OCI-LY1 (cell line): ENCODE measurements at regions not wholly inside any gene's neighbourhood (a gene's known extent, or its start where the extent isn't known, plus 50 kb on each side); places are given as distances from the start of the nearest gene placed in this dataset.

Experiments used
- H2AFZ ChIP-seq: fragments of 200-600 bp; sonication (generic), shearing (Covaris generic); 2 replicates; pipeline ENCODE4 v1.6.0; 2014; ENCODE audit warnings: antibody characterized with exemption, mild to moderate bottlenecking, low read length
- H3F3A ChIP-seq: fragments of 200-600 bp; sonication (generic), shearing (Covaris generic); 2 replicates; pipeline ENCODE4 v1.6.0; 2014; ENCODE audit warnings: mild to moderate bottlenecking, antibody characterized with exemption, low read length, moderate library complexity; ENCODE audit not compliant: insufficient read depth
- H3K27ac ChIP-seq: fragments of 200-600 bp; sonication (generic); 2 replicates; pipeline ENCODE4 v1.5.1; 2014; ENCODE audit warnings: low read length, mixed run types, mild to moderate bottlenecking, low read depth; ENCODE audit not compliant: poor library complexity, severe bottlenecking
- H3K27me3 ChIP-seq: fragments of 200-600 bp; sonication (generic); 2 replicates; pipeline ENCODE4 v1.6.0; 2014; ENCODE audit warnings: antibody characterized with exemption, mild to moderate bottlenecking, low read length, moderate library complexity; ENCODE audit not compliant: insufficient read depth
- H3K36me3 ChIP-seq: fragments of 200-600 bp; sonication (generic); 2 replicates; pipeline ENCODE4 v1.6.1; 2014; ENCODE audit warnings: mild to moderate bottlenecking, antibody characterized with exemption, low read length, moderate library complexity, mixed read lengths; ENCODE audit not compliant: insufficient read depth
- H3K4me1 ChIP-seq: fragments of 200-600 bp; sonication (generic); 2 replicates; pipeline ENCODE4 v1.5.1; 2014; ENCODE audit warnings: mild to moderate bottlenecking, low read length, moderate library complexity; ENCODE audit not compliant: insufficient read depth, severe bottlenecking
- H3K4me2 ChIP-seq: fragments of 200-600 bp; sonication (generic), shearing (Covaris generic); 2 replicates; pipeline ENCODE4 v1.6.1; 2014; ENCODE audit warnings: low read length
- H3K4me3 ChIP-seq: fragments of 200-600 bp; sonication (generic); 2 replicates; pipeline ENCODE4 v1.5.1; 2014; ENCODE audit warnings: low read length, low read depth, mild to moderate bottlenecking, mixed read lengths; ENCODE audit not compliant: poor library complexity, severe bottlenecking
- H3K79me2 ChIP-seq: fragments of 200-600 bp; shearing (Covaris generic); 2 replicates; pipeline ENCODE4 v1.6.1; 2016; ENCODE audit warnings: mixed run types, low read length, mixed read lengths; ENCODE audit not compliant: insufficient read depth
- H3K9ac ChIP-seq: fragments of 200-600 bp; sonication (generic), shearing (Covaris generic); 2 replicates; pipeline ENCODE4 v1.6.1; 2014; ENCODE audit warnings: mild to moderate bottlenecking, low read length, mixed read lengths
- H3K9me2 ChIP-seq: fragments of 200-600 bp; sonication (generic), shearing (Covaris generic); 2 replicates; pipeline ENCODE4 v1.6.1; 2014; ENCODE audit warnings: low read depth, mild to moderate bottlenecking, low read length, mixed read lengths
- H3K9me3 ChIP-seq: fragments of 200-600 bp; shearing (Covaris generic); 2 replicates; pipeline ENCODE4 v1.6.1; 2014; ENCODE audit warnings: low read length, mixed read lengths
- H4K20me1 ChIP-seq: fragments of 200-600 bp; sonication (generic), shearing (Covaris generic); 2 replicates; pipeline ENCODE4 v1.6.0; 2016; ENCODE audit warnings: mild to moderate bottlenecking, low read length; ENCODE audit not compliant: insufficient read depth
- EZH2 ChIP-seq: fragments of 200-600 bp; sonication (generic), shearing (Covaris generic); IDR thresholded peaks from 2 replicates; pipeline ENCODE4 v1.8.0; 2017; ENCODE audit warnings: borderline replicate concordance, mixed run types, mild to moderate bottlenecking, antibody characterized with exemption, low read length, moderate library complexity, mixed read lengths
- TF ChIP-seq, protein P1 (sequence below): fragments of 200-600 bp; sonication (generic), shearing (Covaris generic); IDR thresholded peaks from 2 replicates; pipeline ENCODE4 v1.5.1; 2017; ENCODE audit warnings: mild to moderate bottlenecking, antibody characterized with exemption, low read length, moderate library complexity, mixed read lengths

DNA sequence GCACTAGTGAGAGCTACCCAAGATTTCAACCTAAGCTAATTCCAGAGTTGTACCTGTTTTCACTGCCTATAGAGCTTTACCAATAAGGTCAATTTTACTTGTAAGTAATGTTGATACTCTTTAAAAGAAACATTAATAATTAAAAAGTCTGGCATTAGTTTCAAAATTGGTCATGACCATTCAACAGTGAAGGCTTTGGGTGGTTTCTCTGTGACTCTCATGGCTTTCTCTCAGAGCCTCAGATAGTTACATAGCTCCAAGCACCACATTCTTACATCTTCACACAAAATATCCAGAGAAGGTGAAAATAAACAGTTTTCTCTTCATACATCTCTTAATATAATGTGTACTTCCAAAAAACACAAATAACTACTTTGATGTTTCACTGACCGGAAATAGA is 61.5 kb upstream of the TCF12 start:
- Histone ChIP-seq H3K9me2 (no peaks in the 10 kb centered on the region), H3K27ac (no peak overlapping the region), H3K9ac (no peak overlapping the region), H3K4me2 (no peak overlapping the region), H3K9me3 (no peaks in the 10 kb centered on the region), H2AFZ (peak overlapping the region; percentile 42; the same call in 1 of the 2 replicates), H3K79me2 (no peaks in the 10 kb centered on the region), H3K27me3 (no peaks in the 10 kb centered on the region), H3K36me3 (no peaks in the 10 kb centered on the region), H3K4me3 (no peak overlapping the region), H4K20me1 (no peaks in the 10 kb centered on the region), H3K4me1 (no peaks in the 10 kb centered on the region), H3F3A (no peaks in the 10 kb centered on the region)
- TF ChIP-seq, protein P1, sequence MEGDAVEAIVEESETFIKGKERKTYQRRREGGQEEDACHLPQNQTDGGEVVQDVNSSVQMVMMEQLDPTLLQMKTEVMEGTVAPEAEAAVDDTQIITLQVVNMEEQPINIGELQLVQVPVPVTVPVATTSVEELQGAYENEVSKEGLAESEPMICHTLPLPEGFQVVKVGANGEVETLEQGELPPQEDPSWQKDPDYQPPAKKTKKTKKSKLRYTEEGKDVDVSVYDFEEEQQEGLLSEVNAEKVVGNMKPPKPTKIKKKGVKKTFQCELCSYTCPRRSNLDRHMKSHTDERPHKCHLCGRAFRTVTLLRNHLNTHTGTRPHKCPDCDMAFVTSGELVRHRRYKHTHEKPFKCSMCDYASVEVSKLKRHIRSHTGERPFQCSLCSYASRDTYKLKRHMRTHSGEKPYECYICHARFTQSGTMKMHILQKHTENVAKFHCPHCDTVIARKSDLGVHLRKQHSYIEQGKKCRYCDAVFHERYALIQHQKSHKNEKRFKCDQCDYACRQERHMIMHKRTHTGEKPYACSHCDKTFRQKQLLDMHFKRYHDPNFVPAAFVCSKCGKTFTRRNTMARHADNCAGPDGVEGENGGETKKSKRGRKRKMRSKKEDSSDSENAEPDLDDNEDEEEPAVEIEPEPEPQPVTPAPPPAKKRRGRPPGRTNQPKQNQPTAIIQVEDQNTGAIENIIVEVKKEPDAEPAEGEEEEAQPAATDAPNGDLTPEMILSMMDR: no peak
- TF ChIP-seq EZH2: no peak

DNA sequence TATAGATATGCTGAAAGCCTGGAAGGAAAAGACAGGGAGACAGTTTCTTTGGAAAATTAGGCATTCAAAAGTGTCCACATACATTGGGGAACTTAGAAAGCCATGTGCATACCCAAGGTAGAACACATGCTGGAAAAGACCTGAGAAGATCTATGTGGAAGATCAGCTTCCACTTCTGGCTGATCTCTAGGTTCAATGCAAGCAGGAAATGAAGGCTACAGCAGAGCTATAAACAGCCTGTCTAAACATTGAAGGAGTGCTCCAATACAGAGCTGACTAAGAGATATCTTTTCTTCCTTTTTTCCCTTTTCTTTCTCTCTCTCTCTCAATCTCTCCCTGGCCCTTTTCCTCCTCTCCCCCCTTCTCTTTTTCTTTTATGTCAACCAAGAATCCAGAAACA is 73.6 kb upstream of the TCF12 start:
- no peaks in the 10 kb centered on the region for H3K79me2 ChIP-seq
- H3K9me2 ChIP-seq: no peaks in the 10 kb centered on the region
- no peak overlapping the region for H3K9ac ChIP-seq
- H3K4me2 ChIP-seq: no peak overlapping the region
- H3K27ac ChIP-seq: no peak overlapping the region
- H3K36me3 ChIP-seq: no peaks in the 10 kb centered on the region
- no peaks in the 10 kb centered on the region for H3K27me3 ChIP-seq
- H3K4me1 ChIP-seq: no peaks in the 10 kb centered on the region
- H2AFZ ChIP-seq: no peak overlapping the region
- no peak overlapping the region for H3K4me3 ChIP-seq
- H3F3A ChIP-seq: no peaks in the 10 kb centered on the region
- no peaks in the 10 kb centered on the region for H4K20me1 ChIP-seq
- TF ChIP-seq, protein P1: no peak
- no peak for TF ChIP-seq EZH2
- H3K9me3 ChIP-seq: peaks cover 6% of the 10 kb centered on the region

DNA sequence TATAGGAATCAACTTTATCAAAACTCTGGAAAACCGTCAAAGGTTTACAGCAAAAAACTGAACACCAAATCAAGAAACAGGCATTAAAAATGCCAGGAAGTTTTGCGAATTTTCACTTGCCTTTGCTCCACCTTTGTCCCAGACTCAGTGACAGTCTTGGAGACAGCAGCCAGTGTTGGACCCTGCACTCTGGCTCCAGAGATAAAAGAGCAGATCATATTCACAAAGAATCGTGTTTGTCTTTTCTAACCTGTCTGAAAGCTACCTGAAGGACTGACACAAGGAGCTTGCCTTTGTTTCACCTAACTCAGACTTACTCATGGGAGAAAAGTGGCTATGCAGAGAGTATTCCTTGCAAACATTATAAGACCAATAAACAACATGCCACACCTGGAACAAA is 74.0 kb upstream of the TCF12 start:
- Histone ChIP-seq H3K36me3 (no peaks in the 10 kb centered on the region; the same call in 1 of the 2 replicates), H3K4me1 (no peaks in the 10 kb centered on the region), H3K27me3 (no peaks in the 10 kb centered on the region), H3K9ac (no peak overlapping the region), H3F3A (no peaks in the 10 kb centered on the region), H3K4me2 (no peak overlapping the region), H3K9me2 (no peaks in the 10 kb centered on the region), H3K4me3 (no peak overlapping the region), H3K27ac (no peak overlapping the region), H4K20me1 (no peaks in the 10 kb centered on the region), H2AFZ (no peak overlapping the region), H3K9me3 (peaks cover 8% of the 10 kb centered on the region), H3K79me2 (no peaks in the 10 kb centered on the region)
- TF ChIP-seq, protein P1: no peak
